MCF 10A (cell line): ENCODE measurements at regions not wholly inside any gene's neighbourhood (a gene's known extent, or its start where the extent isn't known, plus 50 kb on each side); places are given as distances from the start of the nearest gene placed in this dataset.

Experiments
- BruUV-seq: library from RNA; stranded (reverse); fragments of 400-500 nt; replicated peaks from 2 replicates; lab custom pipeline; 2021; lab: Mats Ljungman, UMichigan
- CTCF ChIA-PET: fragments of 300-600 bp; sonication (Branson Sonifier 250); formaldehyde crosslinking; extraction: SDS; loops from one replicate; lab custom pipeline; 2021; ENCODE audit warnings: antibody characterized with exemption, inconsistent platforms; lab: Yijun Ruan, JAX
- POLR2A ChIA-PET: fragments of 300-600, 350-650 bp; sonication (Branson Sonifier 250); formaldehyde crosslinking; extraction: SDS; loops from one replicate; lab custom pipeline; 2020; ENCODE audit warnings: antibody characterized with exemption, inconsistent platforms; lab: Yijun Ruan, JAX
- DNase-seq: peaks from one replicate; pipeline ENCODE4 v3.0.0-alpha.2; 2018; ENCODE audit not compliant: unreplicated experiment
- H3K27ac Mint-ChIP-seq: one replicate; pipeline ENCODE4 v1.8.0; 2022; ENCODE audit warnings: mild to moderate bottlenecking, low read depth, mixed read lengths; ENCODE audit not compliant: unreplicated experiment
- H3K27me3 Mint-ChIP-seq: one replicate; pipeline ENCODE4 v1.8.0; 2022; ENCODE audit warnings: mixed read lengths; ENCODE audit not compliant: insufficient read depth, unreplicated experiment
- H3K36me3 Mint-ChIP-seq: one replicate; pipeline ENCODE4 v1.8.0; 2022; ENCODE audit warnings: mild to moderate bottlenecking, moderate library complexity, mixed read lengths; ENCODE audit not compliant: insufficient read depth, unreplicated experiment
- H3K4me1 Mint-ChIP-seq: one replicate; pipeline ENCODE4 v1.8.0; 2022; ENCODE audit warnings: mixed read lengths; ENCODE audit not compliant: insufficient read depth, unreplicated experiment
- H3K4me3 Mint-ChIP-seq: one replicate; pipeline ENCODE4 v1.8.0; 2022; ENCODE audit warnings: mild to moderate bottlenecking, moderate library complexity, mixed read lengths; ENCODE audit not compliant: unreplicated experiment
- H3K9me3 Mint-ChIP-seq: one replicate; pipeline ENCODE4 v1.8.0; 2022; ENCODE audit warnings: mixed read lengths; ENCODE audit not compliant: unreplicated experiment
- intact Hi-C: fragments of 100-400 bp; cut with micrococcal nuclease; formaldehyde crosslinking; loops from 2 replicates; pipeline ENCODE4 v1.14.1; 2022
- TF ChIP-seq, protein P1 (sequence below): fragments of 200-600 bp; IDR thresholded peaks from one replicate; pipeline ENCODE4 v1.8.0; 2022; ENCODE audit warnings: antibody characterized with exemption, mild to moderate bottlenecking; ENCODE audit not compliant: unreplicated experiment

GRCh38 chr7:96388620-96389383 is 66.9 kb upstream of the SLC25A13 start:
- CTCF ChIA-PET = interaction anchor here (0.5 to 1.7 kb wide), 7 partner anchors 36 to 667 kb away, joined by 3 to 4 read pairs (median 3); no protein-coding TSS in a partner anchor
- Mint-ChIP-seq H3K4me3 (peak overlapping the region; percentile 27), H3K27ac (peak overlapping the region; percentile 25), H3K4me1 (peaks cover 25% of the 10 kb centered on the region), H3K9me3 (peaks cover 6% of the 10 kb centered on the region), H3K36me3 (peaks cover 6% of the 10 kb centered on the region), H3K27me3 (no peaks in the 10 kb centered on the region)
- BruUV-seq = no TSS peak
- POLR2A ChIA-PET = interaction anchor here (0.7 to 1.7 kb wide), 7 partner anchors 11 to 127 kb away, joined by 4 to 7 read pairs (median 4); partner anchors contain the start of gene SLC25A13
- TF ChIP-seq, protein P1, sequence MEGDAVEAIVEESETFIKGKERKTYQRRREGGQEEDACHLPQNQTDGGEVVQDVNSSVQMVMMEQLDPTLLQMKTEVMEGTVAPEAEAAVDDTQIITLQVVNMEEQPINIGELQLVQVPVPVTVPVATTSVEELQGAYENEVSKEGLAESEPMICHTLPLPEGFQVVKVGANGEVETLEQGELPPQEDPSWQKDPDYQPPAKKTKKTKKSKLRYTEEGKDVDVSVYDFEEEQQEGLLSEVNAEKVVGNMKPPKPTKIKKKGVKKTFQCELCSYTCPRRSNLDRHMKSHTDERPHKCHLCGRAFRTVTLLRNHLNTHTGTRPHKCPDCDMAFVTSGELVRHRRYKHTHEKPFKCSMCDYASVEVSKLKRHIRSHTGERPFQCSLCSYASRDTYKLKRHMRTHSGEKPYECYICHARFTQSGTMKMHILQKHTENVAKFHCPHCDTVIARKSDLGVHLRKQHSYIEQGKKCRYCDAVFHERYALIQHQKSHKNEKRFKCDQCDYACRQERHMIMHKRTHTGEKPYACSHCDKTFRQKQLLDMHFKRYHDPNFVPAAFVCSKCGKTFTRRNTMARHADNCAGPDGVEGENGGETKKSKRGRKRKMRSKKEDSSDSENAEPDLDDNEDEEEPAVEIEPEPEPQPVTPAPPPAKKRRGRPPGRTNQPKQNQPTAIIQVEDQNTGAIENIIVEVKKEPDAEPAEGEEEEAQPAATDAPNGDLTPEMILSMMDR = no peak
- intact Hi-C loops = loop anchor here (5.0 kb wide), 1 partner anchor 67 kb away; the partner anchor contains the start of gene SLC25A13
- DNase-seq = peak; percentile 21

- peaks cover 25% of the 10 kb centered on the region for H3K4me1 Mint-ChIP-seq
- intact Hi-C loops = loop anchor here (5.0 kb wide), 1 partner anchor 66 kb away; the partner anchor contains the start of gene SLC25A13
- H3K27me3 Mint-ChIP-seq = no peaks in the 10 kb centered on the region
- POLR2A ChIA-PET = interaction anchor here (0.7 to 1.3 kb wide), 3 partner anchors 11 to 58 kb away, joined by 4 to 7 read pairs (median 5); no protein-coding TSS in a partner anchor
- peak; percentile 92 for DNase-seq
- BruUV-seq = no TSS peak
- peaks cover 6% of the 10 kb centered on the region for H3K36me3 Mint-ChIP-seq
- H3K4me3 Mint-ChIP-seq = no peak overlapping the region
- H3K9me3 Mint-ChIP-seq = peaks cover 6% of the 10 kb centered on the region
- H3K27ac Mint-ChIP-seq = peak overlapping the region; percentile 25
- TF ChIP-seq, protein P1 = no peak
- CTCF ChIA-PET = no interaction called here
Measured at GRCh38 chr7:96388166-96388565, 66.3 kb upstream of the SLC25A13 start.

- H3K9me3 Mint-ChIP-seq = no peaks in the 10 kb centered on the region
- H3K27ac Mint-ChIP-seq = no peak overlapping the region
- H3K4me3 Mint-ChIP-seq = no peak overlapping the region
- TF ChIP-seq, protein P1 = no peak
- no TSS peak for BruUV-seq
- no peak for DNase-seq
- no peaks in the 10 kb centered on the region for H3K27me3 Mint-ChIP-seq
- no peaks in the 10 kb centered on the region for H3K4me1 Mint-ChIP-seq
- ChIA-PET CTCF (no interaction called here), POLR2A (no interaction called here)
- intact Hi-C loops = no loop called here
- H3K36me3 Mint-ChIP-seq = no peaks in the 10 kb centered on the region
Measured at GRCh38 chr7:96380111-96380512, 58.2 kb upstream of the SLC25A13 start.

- H3K9me3 Mint-ChIP-seq = no peaks in the 10 kb centered on the region
- H3K27me3 Mint-ChIP-seq = no peaks in the 10 kb centered on the region
- no peaks in the 10 kb centered on the region for H3K4me1 Mint-ChIP-seq
- H3K27ac Mint-ChIP-seq = no peak overlapping the region
- no peaks in the 10 kb centered on the region for H3K36me3 Mint-ChIP-seq
- H3K4me3 Mint-ChIP-seq = no peak overlapping the region
- ChIA-PET CTCF (no interaction called here), POLR2A (no interaction called here)
- TF ChIP-seq, protein P1 = no peak
- DNase-seq = no peak
- no TSS peak for BruUV-seq
- intact Hi-C loops = no loop called here
Measured at GRCh38 chr7:96377399-96377798, 55.5 kb upstream of the SLC25A13 start.
